Ovary (tissue), 7 donors: ENCODE measurements at regions not wholly inside any gene's neighbourhood (a gene's known extent, or its start where the extent isn't known, plus 50 kb on each side); places are given as distances from the start of the nearest gene placed in this dataset.

Experiments
- DNase-seq, 5 donors: peaks; one replicate each; pipeline ENCODE4 v3.0.0-alpha.2; 2019 to 2020
- H3K27ac ChIP-seq, 2 donors: fragments of 200-600 bp; one replicate each; pipeline versions ENCODE4 v1.5.1 to v1.8.0; 2019 to 2022
- H3K27me3 ChIP-seq: fragments of 200-600 bp; one replicate; pipeline ENCODE4 v1.8.0; 2022
- H3K36me3 ChIP-seq: fragments of 200-600 bp; sonication (generic); one replicate; pipeline ENCODE4 v1.5.1; 2019
- H3K4me1 ChIP-seq: one replicate; pipeline ENCODE4 v1.8.1; 2013; ENCODE audit warnings: mild to moderate bottlenecking, moderate library complexity; ENCODE audit not compliant: insufficient read depth
- H3K4me3 ChIP-seq: fragments of 200-600 bp; sonication (generic); one replicate; pipeline ENCODE4 v1.5.1; 2017
- H3K9me3 ChIP-seq, 2 donors: fragments of 200-600 bp in 1 of 2; sonication (generic) in 1 of 2; one replicate each; pipeline versions ENCODE4 v1.5.1 to v1.8.1; 2013 to 2019; ENCODE audit warnings: mild to moderate bottlenecking in 1 of 2, moderate library complexity in 1 of 2
- EP300 ChIP-seq: sonication (generic); formaldehyde crosslinking; IDR thresholded peaks from one replicate; pipeline ENCODE4 v1.6.1; 2017; ENCODE audit warnings: antibody characterized with exemption
- POLR2A ChIP-seq: fragments of 450-650 bp; IDR thresholded peaks from one replicate; pipeline ENCODE4 v1.6.1; 2017; ENCODE audit warnings: antibody characterized with exemption, mild to moderate bottlenecking, moderate library complexity
- WGBS, 3 donors: extraction: QIAGEN DNeasy Blood & Tissue Kit in 1 of 3; methylation state at CpG; one replicate each; pipeline versions ENCODE4 v1.1.5 to v1.1.7; 2013 to 2017; 5-methylcytosine and 5-hydroxymethylcytosine counted together
- intact Hi-C, 4 donors: fragments of 100-400 bp; cut with DNase I; formaldehyde crosslinking; loops; one replicate each; pipeline versions ENCODE4 v1.11.0 to v1.15.1; 2022 to 2023
- TF ChIP-seq, protein P1 (sequence below), 3 donors: fragments of 450-650 bp in 2 of 3; fragments of 200-600 bp in 1 of 3; IDR thresholded peaks; one replicate each; pipeline versions ENCODE4 v1.5.1 to v1.8.0; 2016 to 2022; ENCODE audit warnings: antibody characterized with exemption in 3 of 3, mild to moderate bottlenecking in 1 of 3
- donor health status: DM: no; HTN: no; CAD: no; lungs with moderate emphysema.
- donor health status: DM: no; HTN: no; CAD: no.
- donor health status: Bipolar disorder and iron deficiency.
- donor health status: DM: no; HTN: no; CAD: no.
- donor health status: DM: yes; HTN: yes; CAD: no.

DNA sequence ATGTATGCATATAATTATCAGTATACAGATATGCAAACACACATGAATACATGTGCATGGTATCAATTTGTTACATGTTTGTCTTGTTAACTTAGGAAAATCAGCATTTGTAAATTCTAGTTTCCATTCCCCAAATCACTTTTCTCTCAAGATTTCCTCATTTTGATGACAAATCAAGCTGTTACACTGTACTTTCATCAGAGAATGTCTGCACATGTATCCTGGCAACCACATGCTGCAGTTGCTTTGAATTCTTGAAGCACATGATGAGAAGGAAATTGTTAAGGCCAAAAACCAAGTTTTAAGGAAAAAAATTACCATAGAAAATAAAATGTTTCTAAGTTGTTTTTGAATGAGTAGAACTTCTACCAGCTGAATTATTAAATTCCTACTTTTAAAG is 1834.5 kb downstream of the EFNA5 start:
- DNase-seq = no peak
- H3K27ac ChIP-seq = no peak overlapping the region
- H3K36me3 ChIP-seq = no peaks in the 10 kb centered on the region
- no peak overlapping the region for H3K4me3 ChIP-seq
- H3K9me3 ChIP-seq = no peaks in the 10 kb centered on the region
- peaks cover 1% of the 10 kb centered on the region for H3K4me1 ChIP-seq
- intact Hi-C loops = no loop called here
- no peak for TF ChIP-seq EP300
- H3K27me3 ChIP-seq = peaks cover 2% of the 10 kb centered on the region

DNA sequence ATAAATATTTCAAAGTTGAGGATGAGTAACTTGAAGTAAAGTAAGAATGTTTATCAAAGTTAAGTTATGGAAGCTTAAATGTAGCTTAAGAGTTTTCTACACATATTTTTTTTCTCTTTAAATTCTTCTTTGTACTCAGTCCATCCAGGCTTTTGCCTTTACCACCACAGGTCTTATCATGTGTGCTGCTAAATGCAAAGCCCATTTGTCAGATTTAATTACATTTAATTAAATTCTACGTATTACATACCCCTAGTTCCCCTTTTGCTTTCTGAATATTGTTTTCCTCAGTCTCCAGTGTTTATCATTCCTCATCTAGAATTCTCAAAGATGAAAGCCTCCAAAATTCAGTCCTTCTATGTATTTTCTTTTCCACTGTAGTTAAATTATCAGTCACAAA is 1841.9 kb downstream of the EFNA5 start:
- Histone ChIP-seq H3K27me3 (no peaks in the 10 kb centered on the region), H3K4me3 (no peak overlapping the region), H3K4me1 (no peaks in the 10 kb centered on the region), H3K27ac (no peak overlapping the region), H3K36me3 (no peaks in the 10 kb centered on the region), H3K9me3 (no peaks in the 10 kb centered on the region)
- DNase-seq = no peak
- no peak for TF ChIP-seq EP300
- TF ChIP-seq, protein P1, sequence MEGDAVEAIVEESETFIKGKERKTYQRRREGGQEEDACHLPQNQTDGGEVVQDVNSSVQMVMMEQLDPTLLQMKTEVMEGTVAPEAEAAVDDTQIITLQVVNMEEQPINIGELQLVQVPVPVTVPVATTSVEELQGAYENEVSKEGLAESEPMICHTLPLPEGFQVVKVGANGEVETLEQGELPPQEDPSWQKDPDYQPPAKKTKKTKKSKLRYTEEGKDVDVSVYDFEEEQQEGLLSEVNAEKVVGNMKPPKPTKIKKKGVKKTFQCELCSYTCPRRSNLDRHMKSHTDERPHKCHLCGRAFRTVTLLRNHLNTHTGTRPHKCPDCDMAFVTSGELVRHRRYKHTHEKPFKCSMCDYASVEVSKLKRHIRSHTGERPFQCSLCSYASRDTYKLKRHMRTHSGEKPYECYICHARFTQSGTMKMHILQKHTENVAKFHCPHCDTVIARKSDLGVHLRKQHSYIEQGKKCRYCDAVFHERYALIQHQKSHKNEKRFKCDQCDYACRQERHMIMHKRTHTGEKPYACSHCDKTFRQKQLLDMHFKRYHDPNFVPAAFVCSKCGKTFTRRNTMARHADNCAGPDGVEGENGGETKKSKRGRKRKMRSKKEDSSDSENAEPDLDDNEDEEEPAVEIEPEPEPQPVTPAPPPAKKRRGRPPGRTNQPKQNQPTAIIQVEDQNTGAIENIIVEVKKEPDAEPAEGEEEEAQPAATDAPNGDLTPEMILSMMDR (IDR thresholded peaks at IDR 0.05) = no peak
- TF ChIP-seq POLR2A = no peak
- WGBS, 3 donors = 89 to 97% (median 94%) methylated on average over 1 of the region's 1 CpG
- intact Hi-C loops = loop anchor here in 1 of 4 donors (5.0 kb wide), 1 partner anchor 1817 kb away; no protein-coding TSS in a partner anchor

DNA sequence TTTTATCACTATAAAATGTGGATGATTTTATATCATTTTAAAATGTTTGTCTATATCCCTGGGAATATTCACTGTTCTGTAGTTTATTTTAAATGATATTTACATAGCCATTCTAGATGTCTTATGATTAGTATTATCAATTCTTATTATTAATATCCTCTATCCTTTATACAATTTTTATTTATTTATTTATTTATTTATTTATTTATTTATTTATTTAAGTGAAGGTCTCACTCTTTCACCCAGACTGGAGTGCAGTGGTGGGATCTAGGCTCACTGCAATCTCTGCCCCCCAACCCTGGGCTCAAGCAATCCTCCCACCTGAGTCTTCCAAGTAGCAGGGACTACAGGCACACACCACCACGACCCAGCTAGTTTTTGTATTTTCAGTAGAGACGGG is 1848.9 kb downstream of the EFNA5 start:
- Histone ChIP-seq H3K27me3 (no peaks in the 10 kb centered on the region), H3K9me3 (no peaks in the 10 kb centered on the region), H3K4me3 (no peak overlapping the region), H3K27ac (no peak overlapping the region), H3K36me3 (no peaks in the 10 kb centered on the region), H3K4me1 (no peaks in the 10 kb centered on the region)
- TF ChIP-seq, protein P1 (IDR thresholded peaks at IDR 0.05) = no peak
- TF ChIP-seq POLR2A = no peak
- TF ChIP-seq EP300 = no peak
- DNase-seq = no peak
- 83 to 86% (median 85%) methylated on average over 2 of the region's 2 CpGs for WGBS, 3 donors
- intact Hi-C loops = no loop called here

- H3K27ac ChIP-seq = no peak overlapping the region
- H3K27me3 ChIP-seq = no peaks in the 10 kb centered on the region
- TF ChIP-seq, protein P1 (IDR thresholded peaks at IDR 0.05) = no peak
- TF ChIP-seq EP300 = no peak
- TF ChIP-seq POLR2A = no peak
- 33 to 54% (median 34%) methylated on average over 2 of the region's 2 CpGs for WGBS, 3 donors
- H3K4me3 ChIP-seq = no peak overlapping the region
- H3K9me3 ChIP-seq = no peaks in the 10 kb centered on the region
- intact Hi-C loops = no loop called here
- no peak for DNase-seq
- no peaks in the 10 kb centered on the region for H3K36me3 ChIP-seq
- H3K4me1 ChIP-seq = no peaks in the 10 kb centered on the region
Measured at GRCh38 chr5:105817914-105818313, 1852.8 kb downstream of the EFNA5 start.

DNA sequence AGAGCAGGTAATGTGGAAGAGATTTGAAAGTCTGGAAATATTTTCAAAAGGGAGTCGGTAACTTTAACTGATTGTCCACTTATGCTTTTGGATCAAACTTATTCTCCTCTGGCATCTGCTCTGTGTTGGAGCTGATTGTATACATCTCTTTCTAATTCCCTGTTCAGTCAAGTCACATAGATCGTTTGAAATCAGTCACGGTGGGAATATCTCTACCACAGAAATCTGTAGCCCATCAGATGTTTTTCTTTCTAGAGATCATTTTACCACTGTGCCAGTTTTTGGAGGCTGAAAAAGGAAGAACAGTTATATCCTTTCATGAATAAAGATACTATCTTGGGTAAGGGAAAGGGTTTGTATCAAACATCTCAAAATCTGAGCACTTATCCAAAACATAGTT is 1853.3 kb downstream of the EFNA5 start:
- Histone ChIP-seq H3K9me3 (no peaks in the 10 kb centered on the region), H3K36me3 (no peaks in the 10 kb centered on the region), H3K4me3 (no peak overlapping the region), H3K4me1 (no peaks in the 10 kb centered on the region), H3K27ac (no peak overlapping the region), H3K27me3 (no peaks in the 10 kb centered on the region)
- TF ChIP-seq EP300 (no peak), POLR2A (no peak)
- TF ChIP-seq, protein P1 (IDR thresholded peaks at IDR 0.05) = no peak
- no peak for DNase-seq
- WGBS, 3 donors = 42 to 67% (median 43%) methylated on average over 3 of the region's 3 CpGs
- intact Hi-C loops = no loop called here
